ENCODE measurements at regions not wholly inside any gene's neighbourhood (a gene's known extent, or its start where the extent isn't known, plus 50 kb on each side); places are given as distances from the start of the nearest gene placed in this dataset.
"Not testable (repeated sequence)": the region's sequence is repeated elsewhere in the genome, so short reads cannot be mapped to it uniquely, and the experiment has no call there.

DNA sequence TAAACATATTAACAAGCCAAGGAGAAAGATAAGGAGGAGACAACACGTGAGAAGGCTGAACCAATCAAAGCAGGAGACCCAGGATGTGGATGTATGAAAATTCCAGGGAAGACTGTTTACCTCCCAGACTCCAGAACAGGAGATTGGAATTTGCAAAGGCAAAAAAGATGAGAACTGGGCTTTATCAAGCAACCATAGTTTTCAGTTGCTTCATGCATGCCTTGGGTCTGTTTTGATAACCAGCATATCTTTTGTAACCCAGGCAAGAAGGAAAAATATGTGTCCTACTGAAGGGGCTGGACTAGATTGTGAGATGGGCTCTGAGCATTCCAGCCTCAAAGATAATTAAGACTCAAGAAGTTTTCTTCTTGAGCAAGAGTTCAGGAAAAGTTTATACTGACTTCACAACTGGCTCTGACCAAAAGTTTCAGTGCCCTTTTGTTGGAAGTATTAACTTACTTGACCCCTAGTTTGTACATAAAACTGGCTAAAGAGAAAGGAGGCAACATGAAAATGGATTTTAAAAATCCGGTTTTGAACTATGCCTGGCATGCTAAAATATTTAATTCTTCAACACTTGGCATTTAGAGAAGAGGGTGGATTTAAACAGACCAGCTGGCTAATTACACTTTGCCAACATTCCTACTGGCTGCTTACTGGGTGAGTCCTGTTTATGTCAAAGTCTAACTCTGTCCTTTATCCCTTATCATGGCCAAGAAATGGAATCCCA lies 79.3 kb upstream of the CD28 start:
- ChIA-PET CTCF (no interaction called here), POLR2A (no interaction called here)

- POLR2A ChIA-PET: no interaction called here
- CTCF ChIA-PET: no interaction called here
Observed at GRCh38 chr2:203629699-203630098, 76.7 kb upstream of the CD28 start.

DNA sequence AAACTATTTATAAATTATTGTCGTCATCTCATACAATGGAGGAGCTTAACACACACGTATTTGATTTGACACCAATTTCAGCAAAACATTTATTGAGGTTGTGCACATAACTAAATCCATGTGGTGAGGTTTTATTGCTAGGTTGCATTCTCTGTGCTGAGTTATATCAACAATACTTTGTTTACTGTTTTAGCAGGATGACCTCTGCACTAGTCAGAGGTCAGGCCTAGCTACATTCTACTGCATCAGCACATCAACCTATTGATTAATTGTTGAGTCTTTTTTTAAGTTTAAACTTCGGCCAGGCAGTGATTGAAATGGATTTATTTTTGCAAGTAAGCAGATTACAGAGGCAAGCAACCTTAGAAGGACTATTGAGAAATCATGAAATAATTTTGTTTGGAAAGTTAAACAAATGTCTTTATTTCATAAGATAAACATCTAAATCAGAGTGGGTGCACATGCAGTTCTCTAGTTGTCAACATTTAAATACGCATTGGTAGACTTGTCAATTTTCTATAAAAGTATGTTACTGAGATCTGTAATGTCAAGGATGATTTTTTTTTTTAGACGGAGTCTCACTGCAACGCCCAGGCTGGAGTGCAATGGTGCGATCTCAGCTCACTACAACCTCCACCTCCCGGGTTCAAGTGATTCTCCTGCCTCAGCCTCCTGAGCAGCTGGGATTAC lies 75.2 kb upstream of the CD28 start:
- POLR2A ChIA-PET: no interaction called here
- CTCF ChIA-PET: no interaction called here

GRCh38 chr2:203636588-203637470 lies 69.6 kb upstream of the CD28 start:
- ChIA-PET CTCF (interaction anchor here (1.2 kb wide), 1 partner anchor 75 kb away, joined by 3 read pairs; no protein-coding TSS in a partner anchor), POLR2A (no interaction called here)

GRCh38 chr2:203637471-203638167 lies 68.8 kb upstream of the CD28 start:
- POLR2A ChIA-PET: no interaction called here
- CTCF ChIA-PET: interaction anchor here (1.2 kb wide), 1 partner anchor 76 kb away, joined by 3 read pairs; no protein-coding TSS in a partner anchor

DNA sequence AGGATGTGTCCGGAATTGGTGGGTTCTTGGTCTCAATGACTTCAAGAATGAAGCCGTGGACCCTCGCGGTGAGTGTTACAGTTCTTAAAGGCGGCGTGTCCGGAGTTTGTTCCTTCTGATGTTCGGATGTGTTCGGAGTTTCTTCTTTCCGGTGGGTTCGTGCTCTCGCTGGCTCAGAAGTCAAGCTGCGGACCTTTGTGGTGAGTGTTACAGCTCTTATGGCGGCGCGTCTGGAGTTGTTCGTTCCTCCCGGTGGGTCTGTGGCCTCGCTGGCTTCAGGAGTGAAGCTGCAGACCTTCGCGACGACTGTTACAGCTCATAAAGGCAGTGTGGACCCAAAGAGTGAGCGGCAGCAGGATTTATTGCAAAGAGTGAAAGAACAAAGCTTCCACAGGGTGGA lies 64.6 kb upstream of the CD28 start:
- POLR2A ChIA-PET, CTCF ChIA-PET: not testable (repeated sequence)

- POLR2A ChIA-PET: interaction anchor here (0.7 kb wide), 1 partner anchor 225 kb away, joined by 3 read pairs; no protein-coding TSS in a partner anchor
- CTCF ChIA-PET: not testable (repeated sequence)
Observed at GRCh38 chr2:203642841-203643240, 63.6 kb upstream of the CD28 start.

DNA sequence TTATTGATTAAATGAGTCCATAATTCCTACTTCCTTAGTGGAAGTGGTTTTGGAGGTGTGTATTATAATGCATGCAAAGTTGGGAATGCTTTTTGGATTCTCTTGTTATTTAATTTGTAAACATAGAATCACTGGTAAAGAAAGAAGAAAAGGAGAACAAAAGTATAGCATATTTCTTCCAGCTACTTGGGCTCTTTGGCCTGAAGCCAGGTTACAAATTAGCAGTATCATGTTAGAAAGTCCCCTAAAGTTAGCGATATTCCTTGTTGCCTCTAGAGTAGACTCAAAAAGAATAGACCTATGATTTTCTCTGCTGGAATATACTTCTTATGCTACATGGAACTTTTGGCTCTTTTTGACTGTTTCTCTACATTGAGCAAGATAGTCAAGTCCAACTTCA lies 60.6 kb upstream of the CD28 start:
- CTCF ChIA-PET: no interaction called here

GRCh38 chr2:203646266-203646864 lies 60.1 kb upstream of the CD28 start:
- POLR2A ChIA-PET: no interaction called here
- CTCF ChIA-PET: no interaction called here

More for the DNA sequence above, 60.6 kb upstream of the CD28 start:
- POLR2A ChIA-PET: no interaction called here

DNA sequence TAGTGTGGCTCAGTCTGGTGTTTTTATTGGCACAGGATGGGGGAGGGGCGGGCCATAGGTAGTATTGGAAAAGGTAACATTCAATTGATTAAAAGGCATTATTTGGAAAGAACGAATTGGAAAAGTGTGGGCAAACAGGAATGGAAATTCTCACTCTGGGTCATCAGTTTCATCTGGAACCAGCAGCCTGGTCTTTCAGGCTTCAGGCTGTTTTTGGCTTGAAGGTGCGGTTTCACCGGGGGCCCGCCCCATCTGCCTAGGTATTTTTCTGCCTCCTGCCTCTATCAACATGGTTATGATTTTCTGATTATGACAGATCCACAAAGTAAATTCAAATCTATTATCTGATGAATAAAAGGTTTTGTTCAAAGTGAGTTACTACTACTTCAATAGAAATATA lies 59.5 kb upstream of the CD28 start:
- ChIA-PET CTCF (no interaction called here), POLR2A (no interaction called here)

GRCh38 chr2:203647579-203647978 lies 58.9 kb upstream of the CD28 start:
- ChIA-PET CTCF (interaction anchor here (0.7 kb wide), 1 partner anchor 135 kb away, joined by 3 read pairs; no protein-coding TSS in a partner anchor), POLR2A (no interaction called here)

DNA sequence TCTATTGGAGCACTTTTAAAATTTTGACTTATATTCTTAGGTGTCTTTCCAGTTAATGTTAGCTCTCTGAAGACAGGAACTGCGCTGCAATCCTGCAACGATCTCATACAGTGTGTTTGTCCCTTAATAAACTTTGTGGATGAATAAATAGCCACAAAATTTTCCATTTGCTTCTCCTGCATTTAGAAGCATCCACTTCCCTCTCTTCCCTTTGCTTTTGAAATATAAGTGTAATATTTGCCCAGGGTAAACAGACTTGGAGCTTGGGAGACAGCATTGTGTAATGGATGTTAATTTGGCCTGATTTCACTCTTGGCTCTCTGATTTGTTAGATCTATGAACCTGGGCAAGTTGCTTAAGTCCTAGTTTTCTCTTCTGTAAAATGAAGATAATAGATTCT lies 58.2 kb upstream of the CD28 start:
- ChIA-PET CTCF (interaction anchor here (0.6 to 0.7 kb wide), 2 partner anchors 49 to 136 kb away, joined by 3 read pairs; no protein-coding TSS in a partner anchor), POLR2A (no interaction called here)

DNA sequence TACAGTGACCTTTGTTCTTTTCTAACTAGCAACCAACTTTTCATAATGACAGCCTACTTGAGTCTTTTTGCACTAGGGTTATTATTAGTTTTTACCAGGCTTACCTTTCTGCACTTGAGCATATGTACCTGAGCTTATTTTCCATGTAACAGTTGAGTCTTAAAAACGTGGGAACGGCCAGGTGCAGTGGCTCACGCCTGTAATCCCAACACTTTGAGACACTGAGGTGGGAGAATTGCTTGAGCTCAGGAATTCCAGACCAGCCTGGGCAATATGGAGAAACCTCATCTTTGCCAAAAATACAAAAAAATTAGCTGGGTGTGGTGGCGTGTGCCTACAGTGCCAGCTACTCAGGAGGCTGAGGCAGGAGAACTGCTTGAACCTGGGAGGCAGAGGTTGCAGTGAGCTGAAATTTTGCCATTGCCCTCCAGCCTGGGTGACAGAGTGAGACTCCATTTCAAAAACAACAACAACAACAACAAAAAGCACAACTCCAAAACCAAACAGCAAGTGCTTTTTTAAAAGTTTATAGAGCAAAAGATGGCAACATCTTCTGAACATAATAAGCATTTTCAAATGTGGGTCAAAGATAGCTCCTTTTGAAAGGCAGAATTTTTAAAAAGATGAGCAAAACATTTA lies 57.1 kb upstream of the CD28 start:
- ChIA-PET POLR2A (no interaction called here), CTCF (no interaction called here)

GRCh38 chr2:203650860-203651613 lies 55.4 kb upstream of the CD28 start:
- POLR2A ChIA-PET: no interaction called here
- CTCF ChIA-PET: interaction anchor here (0.6 to 1.8 kb wide), 3 partner anchors 21 to 166 kb away, joined by 3 to 4 read pairs (median 3); no protein-coding TSS in a partner anchor

GRCh38 chr2:203651621-203652020 lies 54.8 kb upstream of the CD28 start:
- CTCF ChIA-PET: interaction anchor here (1.2 to 1.8 kb wide), 2 partner anchors 52 to 167 kb away, joined by 3 to 4 read pairs; no protein-coding TSS in a partner anchor
- POLR2A ChIA-PET: no interaction called here

- POLR2A ChIA-PET: interaction anchor here (0.6 kb wide), 1 partner anchor 21 kb away, joined by 4 read pairs; no protein-coding TSS in a partner anchor
- CTCF ChIA-PET: no interaction called here
Observed at GRCh38 chr2:203654826-203655225, 51.6 kb upstream of the CD28 start.

DNA sequence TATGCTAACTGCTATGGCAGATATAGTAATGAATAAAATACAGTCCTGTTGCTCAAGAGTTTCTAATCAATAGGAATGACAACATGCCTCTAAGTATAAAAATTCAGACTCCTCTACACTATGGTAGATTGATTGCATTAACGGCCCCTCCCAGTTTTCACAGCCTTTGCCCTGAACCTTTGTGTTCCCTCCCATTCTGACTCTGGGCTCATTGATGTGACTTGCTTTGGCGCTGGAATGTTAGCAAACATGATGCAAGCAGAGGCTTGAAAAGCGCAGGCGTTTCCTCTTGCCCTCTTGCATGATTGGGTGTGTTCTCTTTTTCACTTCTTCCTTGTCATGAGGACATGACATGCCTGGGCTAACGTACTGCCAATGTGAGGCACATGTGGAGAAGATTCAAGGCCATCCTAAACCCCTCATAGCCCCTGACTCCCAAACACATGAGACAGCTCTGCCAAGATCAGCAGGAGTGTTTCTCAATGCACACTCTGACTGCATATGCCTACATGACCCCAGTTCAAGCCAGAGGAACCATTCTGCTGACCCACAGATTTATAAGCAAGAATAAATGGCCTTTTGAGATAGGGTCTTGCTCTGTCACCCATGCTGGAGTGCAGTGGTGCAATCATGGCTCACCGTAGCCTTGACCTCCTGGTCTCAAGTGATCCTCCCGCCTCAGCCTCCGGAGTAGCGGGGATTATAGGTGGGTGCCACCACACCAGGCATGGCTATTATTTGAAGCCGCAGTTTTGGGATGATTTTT lies 49.7 kb upstream of the CD28 start:
- ChIA-PET CTCF (no interaction called here), POLR2A (no interaction called here)
